GM18502 (cell line): ENCODE measurements at regions not wholly inside any gene's neighbourhood (a gene's known extent, or its start where the extent isn't known, plus 50 kb on each side); places are given as distances from the start of the nearest gene placed in this dataset.
"Not testable (repeated sequence)": the region's sequence is repeated elsewhere in the genome, so short reads cannot be mapped to it uniquely, and the experiment has no call there.

ENCODE experiments used
- ATAC-seq: cut with Tn5 transposase; IDR thresholded peaks from one replicate; pipeline ENCODE4 v1.9.1; 2021; ENCODE audit warnings: mild to moderate bottlenecking; ENCODE audit not compliant: unreplicated experiment, poor library complexity

DNA sequence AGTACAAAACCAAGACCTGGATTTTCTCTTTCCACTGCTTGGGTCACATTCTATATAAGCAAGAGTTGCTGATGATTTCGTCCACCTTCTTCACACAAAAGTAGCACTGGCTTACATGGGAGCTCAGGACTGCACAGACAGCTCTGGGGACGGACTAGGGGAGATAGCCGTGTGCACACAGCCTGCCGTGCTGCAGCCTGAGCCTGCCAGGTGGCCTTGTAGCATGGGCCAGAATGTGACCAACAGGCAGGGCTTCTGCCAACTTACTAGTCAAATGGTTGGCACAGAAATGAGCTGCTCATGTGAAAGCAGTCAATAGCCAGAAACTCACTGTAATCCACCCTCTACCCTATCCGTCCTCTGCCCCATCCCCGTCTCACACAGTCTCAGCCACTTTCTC lies 299.0 kb downstream of the ANAPC1 start:
- ATAC-seq: not testable (repeated sequence)

DNA sequence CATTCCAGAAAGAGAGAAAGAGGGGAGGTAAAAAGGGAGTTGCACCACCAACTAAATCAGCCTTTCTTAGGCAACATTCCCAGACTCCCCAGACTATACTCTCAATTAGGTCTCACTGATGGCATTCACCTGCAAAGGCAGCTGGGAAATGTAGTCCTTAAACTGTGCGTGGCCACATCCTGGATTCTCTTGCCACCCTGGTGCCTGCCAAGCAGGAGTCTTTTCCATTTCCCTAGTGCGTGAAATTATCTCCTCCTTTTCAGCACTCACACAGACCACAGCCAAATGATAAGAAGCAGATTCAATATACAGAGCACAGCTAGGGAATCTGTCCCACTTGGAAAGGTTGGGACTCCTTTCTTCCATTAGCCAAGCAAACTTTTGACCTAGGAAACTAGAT lies 298.0 kb downstream of the ANAPC1 start:
- ATAC-seq: not testable (repeated sequence)

DNA sequence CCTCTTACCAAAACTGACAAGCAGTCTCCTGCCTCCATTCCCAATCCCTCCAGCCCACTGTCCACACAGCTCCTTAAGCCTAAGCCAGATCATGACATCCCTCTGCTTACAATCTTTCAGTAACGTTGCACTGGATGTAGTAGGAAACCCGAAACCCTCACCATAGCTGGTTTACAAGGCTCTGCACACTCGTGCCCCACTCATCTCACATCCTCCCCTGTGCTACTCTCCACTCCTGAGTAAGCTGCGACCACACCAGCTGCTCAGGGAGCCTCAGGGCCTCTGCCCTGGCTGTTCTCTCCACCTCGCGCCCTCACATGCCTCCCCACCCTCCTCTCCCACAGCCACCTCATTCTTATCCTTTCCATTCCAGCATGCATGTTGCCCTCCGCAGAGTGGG lies 288.9 kb downstream of the ANAPC1 start:
- ATAC-seq: not testable (repeated sequence)

DNA sequence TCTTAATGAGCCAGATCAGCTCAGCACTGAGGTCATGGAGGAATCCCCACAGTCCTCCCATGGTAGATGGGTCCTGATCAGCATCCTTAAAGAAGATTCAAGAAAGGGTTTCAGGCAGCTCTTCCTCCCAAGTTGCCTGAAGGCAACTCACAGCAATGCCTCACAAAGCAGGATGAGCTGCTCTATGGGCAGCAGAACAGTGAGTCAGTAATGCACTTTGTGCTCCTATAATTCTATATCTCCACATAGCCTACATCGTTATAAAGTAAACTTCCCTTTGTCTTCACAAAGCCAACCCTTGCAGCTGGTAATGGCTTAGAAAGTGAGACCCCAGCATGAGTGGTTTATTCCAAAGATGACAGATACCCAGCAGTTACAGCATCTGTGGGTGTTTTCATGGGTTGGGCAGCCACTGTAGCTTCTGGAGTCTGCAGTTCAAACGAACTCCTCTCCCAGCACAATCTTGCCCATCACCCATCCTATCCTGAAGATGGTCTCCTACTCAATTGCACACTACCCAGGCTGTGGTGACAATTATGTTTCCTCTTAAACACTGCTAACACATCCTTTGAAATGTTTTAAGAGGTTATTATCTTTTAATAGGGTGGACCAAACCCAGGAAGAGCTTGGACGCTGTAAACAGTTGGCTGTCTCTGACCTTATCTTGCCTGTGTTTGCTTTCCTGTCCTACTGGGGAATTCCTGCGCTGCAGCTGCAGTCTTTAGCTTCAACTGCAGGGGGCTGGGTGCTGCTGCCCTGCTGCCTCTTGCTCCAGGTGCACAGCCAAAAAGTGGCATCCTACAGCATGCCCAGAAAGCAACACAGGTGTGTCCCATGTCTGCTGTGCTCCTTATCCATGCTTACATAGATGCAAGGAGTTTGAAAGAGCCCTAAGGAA lies 286.9 kb downstream of the ANAPC1 start:
- not testable (repeated sequence) for ATAC-seq

DNA sequence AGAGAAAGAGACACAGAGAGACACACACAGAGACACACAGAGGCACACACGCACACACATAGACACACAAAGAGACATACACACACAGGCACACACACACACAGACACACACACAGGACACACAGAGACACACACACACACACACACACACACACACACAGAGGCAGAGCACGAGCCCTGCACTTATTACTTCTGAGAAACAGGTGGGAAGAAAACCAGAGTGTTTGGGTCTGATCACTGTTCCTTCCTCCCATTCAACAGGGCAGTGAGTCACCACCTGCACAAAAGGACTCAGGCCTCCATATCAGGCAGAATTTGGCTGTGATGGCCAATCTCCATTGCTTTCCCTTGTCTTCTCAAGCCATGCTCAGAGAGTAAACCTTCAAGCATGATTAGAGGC lies 285.0 kb downstream of the ANAPC1 start:
- ATAC-seq: not testable (repeated sequence)

DNA sequence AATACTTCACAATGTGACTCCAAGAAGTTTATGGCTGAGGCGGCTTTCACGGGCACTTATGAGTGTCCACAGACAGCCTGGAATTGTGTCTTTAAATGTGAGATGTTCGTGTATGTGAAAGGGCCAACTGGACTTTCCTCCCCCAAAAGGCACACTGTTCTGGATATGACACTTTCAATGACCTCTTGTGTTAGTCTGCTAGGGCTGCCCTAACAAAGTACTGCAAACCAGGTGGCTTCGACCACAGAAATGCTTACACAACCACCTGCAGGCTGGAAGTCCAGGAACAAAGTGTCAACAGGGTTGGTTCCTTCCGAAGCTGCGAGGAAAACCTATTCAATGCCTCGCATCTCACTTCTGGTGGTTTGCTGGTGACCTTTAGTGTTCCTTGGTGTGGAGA lies 281.7 kb downstream of the ANAPC1 start:
- not testable (repeated sequence) for ATAC-seq

DNA sequence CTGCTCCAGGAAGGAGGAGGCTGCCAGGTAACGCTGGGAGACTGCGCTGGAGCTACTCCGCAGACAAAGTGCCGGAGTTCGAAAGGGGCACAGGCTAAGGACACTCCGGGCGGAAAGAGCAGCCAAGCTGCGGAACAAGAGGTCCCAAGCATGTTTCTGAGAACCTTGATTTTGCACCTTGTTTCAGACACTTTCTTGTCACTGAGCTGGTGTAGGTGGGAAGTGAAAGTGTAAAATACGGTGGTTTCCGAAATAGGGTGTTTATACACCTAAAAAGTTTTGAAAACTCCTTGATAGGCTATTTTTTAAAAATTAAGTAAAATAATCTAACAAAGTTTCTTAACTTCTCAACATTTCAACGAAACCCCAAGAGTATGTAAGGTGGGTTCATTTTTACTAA lies 278.2 kb downstream of the ANAPC1 start:
- ATAC-seq: not testable (repeated sequence)

DNA sequence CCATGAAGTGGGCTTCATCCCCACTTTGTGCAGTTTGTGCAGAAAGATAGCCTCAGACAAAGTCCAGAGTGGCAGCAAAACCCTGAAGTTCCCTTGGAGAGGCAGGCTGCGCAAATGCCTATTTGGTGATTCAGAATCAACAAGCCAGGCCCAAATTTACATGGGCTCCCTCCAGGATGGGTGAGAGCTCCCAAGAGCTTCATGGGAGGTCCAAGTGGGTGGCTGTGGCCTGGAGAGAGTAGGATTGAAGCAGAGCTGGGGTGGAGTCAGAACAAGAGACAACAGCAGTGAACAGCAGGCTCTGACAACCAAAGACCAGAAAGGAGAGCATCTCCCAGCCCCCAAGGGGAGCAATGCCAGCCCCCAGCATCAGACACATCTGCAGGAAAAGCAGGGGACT lies 277.4 kb downstream of the ANAPC1 start:
- not testable (repeated sequence) for ATAC-seq

DNA sequence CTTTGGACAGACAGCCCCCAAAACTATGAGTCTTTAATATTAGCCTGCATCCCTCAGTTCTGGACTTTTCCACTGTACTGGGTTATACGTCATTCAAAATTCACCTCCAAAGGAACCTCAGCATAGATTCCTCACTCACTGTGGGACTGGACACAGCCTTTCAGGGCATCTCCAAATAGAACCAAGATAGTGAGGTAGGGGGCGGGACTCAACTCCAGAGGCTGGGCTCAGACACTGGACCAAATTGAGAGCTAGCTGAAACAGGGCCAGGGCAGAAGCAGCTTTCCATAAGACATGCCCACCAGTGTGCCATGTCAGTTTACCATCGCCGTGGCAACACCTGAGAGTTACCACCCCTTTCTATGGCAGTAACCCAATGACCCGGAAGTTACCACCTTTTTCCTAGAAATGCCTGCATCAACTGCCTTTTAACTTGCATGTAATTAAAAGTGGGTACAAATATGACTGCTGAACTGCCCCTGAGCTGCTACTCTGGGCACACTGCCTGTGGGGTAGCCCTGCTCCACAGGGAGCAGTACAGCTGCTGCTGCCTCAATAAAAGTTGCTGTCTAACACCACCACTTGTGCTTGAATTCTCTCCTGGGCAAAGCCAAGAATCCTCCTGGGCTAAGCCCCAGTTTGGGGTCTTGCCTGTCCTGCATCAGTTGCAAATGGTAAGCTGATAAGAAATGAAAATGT lies 274.7 kb downstream of the ANAPC1 start:
- ATAC-seq: not testable (repeated sequence)

DNA sequence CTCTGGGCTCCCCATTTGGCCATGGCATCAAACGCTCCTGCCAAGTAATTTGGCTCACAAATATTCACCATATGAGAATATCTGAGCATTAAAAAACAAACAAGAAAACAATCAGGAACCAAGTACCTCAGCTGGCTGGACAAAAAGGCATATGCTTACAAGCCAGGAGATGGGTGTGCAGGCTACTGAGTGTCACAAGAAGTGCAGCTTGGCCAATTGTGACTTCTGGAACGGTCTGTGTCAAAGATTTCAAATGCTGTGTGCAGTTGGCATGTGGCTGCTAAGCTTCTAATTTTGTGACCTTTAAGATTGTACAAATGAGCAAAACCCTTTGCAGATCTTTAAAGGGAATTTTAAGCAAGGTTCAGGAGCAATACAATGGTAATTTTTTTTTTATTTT lies 274.0 kb downstream of the ANAPC1 start:
- ATAC-seq: not testable (repeated sequence)

DNA sequence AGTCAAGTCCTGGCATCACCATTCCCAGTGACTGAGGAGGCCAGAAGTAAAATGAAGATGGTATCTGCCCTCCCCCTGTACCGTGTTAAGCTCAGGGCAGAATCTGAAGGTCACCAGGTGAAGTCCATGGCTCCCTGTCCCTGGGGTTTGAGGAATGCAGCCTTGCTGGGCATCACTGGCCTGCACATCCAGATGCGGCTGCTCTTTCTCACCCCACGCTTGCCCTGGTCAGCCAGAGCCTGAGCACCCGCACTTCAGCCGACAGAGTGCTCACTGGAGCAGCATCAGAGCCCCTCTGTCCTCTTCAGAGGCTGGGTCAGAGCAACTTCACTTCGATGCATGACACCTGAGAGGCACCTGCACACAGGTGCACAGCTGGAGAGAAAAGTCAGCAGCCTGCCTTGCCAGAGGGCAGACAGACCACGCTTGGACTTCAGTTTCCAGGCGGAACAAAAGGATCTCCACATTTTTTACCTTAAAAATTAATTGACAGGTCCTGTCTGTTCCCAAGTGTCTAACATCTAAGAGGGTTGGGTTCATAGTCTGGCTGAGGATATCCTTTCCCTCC lies 267.3 kb downstream of the ANAPC1 start:
- ATAC-seq: no peak

DNA sequence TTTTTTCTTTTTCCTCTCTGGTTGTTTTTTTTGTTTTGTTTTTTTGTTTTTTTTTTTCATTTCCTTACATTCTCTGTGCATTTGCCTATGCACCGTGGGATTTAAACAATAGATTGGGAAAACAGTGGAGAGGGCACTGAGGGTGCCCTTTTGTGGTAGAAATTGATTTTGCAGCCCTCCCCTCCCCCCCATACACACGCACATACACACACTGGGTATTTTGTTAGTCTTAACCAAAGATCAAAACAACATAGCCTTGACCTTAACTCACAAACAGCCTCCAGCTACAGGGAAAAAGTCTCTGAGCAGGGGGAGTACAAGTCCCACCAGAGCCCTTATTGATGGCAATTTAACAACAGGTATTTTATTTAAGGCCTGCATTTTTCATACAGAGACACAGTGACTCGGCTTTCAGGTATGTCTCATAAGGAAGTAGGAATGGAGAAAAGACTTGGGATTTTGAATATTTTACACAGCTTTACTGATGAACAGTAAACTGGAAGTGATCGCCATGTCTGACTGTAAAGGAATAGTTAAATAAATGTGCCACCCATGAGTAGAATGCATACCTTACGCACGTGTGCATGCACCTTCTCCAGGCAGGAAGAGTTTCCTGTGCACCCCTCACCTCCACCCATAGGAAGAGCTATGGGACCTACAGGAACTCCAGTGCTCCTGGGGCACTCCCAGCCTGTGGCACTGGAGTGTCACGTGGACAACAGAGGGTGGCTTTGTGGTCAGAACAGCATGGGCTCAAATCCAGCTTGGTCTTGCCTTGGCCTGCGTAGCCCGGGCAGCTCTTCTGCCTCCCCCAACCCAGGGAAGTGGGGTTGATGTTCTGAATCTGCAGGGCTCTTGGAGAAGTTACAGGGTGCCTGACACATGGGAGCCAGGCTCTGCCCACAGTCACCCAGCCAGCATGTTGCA lies 266.4 kb downstream of the ANAPC1 start:
- ATAC-seq: no peak

DNA sequence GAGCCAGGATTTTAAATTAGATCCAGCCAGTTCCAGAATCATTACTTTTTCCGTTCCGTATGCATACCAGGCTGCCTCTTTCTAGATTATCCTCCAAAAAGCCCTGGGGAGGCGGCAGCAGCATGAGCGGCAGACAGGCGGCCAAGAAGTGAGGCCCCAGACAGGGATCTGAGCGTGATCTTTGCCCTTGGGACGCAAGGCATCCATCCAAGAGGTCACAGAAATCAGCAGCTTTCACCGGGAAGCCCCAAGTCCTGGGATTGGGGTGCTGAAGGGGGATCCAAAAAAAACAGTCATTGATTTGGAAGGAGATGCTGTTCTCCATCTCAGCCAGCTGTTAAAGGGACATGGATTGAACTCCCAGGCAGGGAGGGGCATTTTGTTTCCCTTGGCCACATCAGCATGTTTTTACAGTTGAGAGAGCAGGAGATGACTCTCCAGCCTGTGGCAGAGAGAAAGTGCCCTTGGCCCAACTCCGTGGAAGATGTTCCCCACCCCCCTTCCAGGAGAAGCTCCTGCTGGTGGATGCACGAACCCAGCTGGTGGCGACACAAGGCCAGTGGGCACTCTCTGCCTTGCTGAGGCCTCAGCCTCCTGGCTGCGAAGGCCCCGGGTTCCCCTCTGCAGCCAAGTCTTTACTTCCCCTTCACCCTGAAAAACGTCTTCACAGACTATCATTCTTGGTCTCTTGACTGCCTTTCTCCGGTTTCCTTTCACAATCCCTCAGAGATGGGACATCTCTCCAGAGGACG lies 265.6 kb downstream of the ANAPC1 start:
- no peak for ATAC-seq

DNA sequence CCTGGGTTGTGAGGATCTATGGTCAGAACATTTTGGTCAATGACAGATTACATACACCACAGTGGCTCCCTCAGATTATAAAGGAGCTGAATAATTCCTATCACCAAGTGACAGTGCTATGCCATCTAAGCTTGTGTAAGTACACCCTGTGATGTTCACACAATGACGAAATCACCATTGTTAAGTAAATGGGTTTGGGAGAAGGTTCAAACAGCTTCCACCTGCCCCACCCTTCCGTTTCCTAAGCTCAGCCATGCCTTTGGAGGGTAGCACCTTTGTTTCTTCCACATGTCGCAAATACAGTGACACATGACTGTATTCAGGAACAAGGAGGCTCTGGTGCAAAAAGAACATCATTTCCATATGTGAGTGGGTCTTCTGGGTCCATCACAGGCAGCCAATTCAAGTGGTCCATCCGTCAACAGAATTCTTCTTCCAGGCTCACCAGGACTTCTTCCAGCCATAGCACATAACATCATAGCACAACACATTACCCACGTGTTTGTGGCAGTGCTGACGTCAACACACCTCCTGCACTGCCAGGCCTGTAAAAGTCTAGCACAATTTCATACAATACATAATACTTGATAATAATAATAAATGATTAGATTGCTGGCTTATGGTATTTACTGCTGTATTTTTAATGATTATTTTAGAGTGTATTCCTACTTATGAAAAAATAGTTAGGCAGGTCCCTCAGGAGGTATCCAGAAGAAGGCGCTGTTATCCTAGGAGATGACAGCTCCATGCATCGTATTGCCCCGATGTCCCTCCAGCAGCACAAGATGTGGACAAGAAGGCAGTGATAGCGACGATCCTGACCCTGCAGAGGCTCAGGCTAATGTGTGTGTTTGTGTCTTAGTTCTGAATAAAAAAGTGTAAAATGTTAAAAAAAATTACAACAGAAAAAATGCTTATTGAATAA lies 264.8 kb downstream of the ANAPC1 start:
- ATAC-seq: no peak

DNA sequence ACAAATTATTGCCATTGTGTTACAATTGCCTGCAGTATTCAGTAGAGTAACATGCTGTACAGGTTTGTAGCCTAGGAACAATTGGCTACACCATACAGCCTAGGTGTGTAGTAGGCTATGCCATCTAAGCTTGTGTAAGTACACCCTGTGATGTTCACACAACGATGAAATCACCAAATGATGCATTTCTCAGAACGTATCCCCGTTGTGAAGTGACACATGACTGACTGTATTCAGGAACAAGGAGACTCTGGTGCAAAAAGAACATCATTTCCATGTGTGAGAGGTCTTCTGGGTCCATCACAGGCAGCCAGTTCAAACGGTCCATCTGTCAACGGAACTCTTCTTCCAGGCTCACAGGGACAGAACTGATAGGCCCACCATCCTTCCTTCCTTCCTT lies 263.7 kb downstream of the ANAPC1 start:
- no peak for ATAC-seq

DNA sequence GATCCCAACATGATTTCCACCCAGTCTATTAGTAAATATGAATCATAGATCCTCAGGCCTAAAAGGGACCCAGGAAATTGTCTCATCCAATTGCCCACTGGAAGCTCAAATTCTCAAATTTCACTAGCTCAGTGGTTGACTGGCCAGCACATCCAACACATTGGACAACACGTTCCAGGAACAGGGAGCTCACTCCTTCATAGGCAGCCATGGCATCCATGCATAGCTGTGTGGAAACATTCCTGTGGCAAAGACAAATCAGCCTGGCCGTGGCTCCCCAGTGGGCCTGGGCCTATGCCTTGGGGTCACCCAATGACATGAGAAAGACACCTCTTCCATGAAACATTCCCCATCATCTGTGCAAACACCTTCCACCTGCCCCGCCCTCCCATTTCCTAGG lies 261.1 kb downstream of the ANAPC1 start:
- no peak for ATAC-seq

DNA sequence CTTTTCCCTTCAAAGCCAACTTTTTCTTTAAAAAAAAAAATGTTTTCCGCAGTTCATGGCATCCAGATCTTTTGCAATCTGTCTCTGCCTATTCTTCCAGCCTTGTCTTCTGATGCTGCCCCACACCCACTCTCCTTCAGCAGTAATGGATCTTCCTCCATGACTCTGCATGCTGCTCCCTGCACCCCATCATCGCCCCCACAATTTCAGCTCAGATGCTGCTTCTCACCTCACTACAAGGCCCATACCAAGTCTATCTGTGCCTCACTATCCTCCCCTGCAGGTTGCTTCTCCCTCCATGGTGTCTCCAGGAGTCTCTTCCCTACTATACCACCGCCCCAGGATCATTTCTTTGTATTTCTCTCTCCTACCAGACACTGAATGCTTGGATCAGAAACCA lies 260.6 kb downstream of the ANAPC1 start:
- ATAC-seq: no peak

DNA sequence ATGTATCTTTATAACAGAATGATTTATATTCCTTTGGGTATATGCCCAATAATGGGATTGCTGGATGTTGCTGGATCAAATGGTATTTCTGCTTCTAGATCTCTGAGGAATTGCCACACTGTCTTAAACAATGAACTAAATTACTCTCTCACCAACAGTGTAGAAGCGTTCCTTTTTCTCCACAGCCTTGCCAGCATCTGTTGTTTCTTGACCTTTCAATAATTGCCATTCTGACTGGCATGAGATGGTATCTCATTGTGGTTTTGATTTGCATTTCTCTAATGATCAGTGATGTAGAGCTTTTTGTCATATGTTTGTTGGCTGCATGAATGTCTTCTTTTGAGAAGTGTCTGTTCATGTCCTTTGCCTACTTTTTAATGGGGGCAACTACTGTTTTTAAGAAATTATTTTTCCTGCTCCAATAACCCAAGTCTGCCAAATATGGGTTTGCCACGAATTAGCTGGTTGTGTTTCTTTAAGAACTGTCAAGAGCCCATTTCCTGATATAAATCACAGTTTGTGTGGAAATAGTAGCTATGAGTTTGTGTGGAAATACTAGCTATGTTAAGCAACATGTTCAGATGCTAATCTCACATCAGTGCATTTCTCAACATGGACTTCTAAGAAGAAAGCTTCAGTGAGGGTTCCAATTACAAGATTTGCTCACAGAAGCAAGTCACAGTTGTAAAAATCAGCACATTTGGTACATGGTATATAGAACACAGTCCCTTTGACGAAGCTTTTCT lies 259.4 kb downstream of the ANAPC1 start:
- ATAC-seq: no peak
